HepG2 (cell line): ENCODE measurements at regions not wholly inside any gene's neighbourhood (a gene's known extent, or its start where the extent isn't known, plus 50 kb on each side); places are given as distances from the start of the nearest gene placed in this dataset.

Source experiments
- ATAC-seq: fragments of 200-7000 bp; cut with Tn5 transposase; 3 replicates; pipeline ENCODE4 v1.9.1; 2020; ENCODE audit warnings: mild to moderate bottlenecking, moderate library complexity
- BruUV-seq: library from RNA; stranded (reverse); fragments of 400-500 nt; replicated peaks from 2 replicates; lab custom pipeline; 2021; lab: Mats Ljungman, UMichigan
- CTCF ChIA-PET: fragments of 300-600 bp; formaldehyde crosslinking; extraction: SDS; loops from one replicate; lab custom pipeline; 2021; ENCODE audit warnings: low total read pairs, inconsistent platforms, low intra/inter-chr PET ratio; lab: Yijun Ruan, JAX
- POLR2A ChIA-PET: fragments of 350-600 bp; sonication (Branson Sonifier 250); formaldehyde crosslinking; loops from one replicate; lab custom pipeline; 2020; ENCODE audit warnings: antibody characterized with exemption, inconsistent platforms; lab: Yijun Ruan, JAX
- DNase-seq: peaks from one replicate; pipeline ENCODE4 v3.0.0-alpha.2; 2015; ENCODE audit warnings: low spot score
- FAIRE-seq: peaks from 3 replicates; lab custom pipeline; 2011; peaks lifted over from hg19 to GRCh38; lab: Jason Lieb, UNC
- H2AFZ ChIP-seq: one replicate; pipeline ENCODE4 v1.6.1; 2011; ENCODE audit warnings: low read length, inconsistent platforms
- H3K27ac ChIP-seq: fragments of 300-600 bp; 3 replicates; pipeline ENCODE4 v1.8.0; 2011; ENCODE audit warnings: mixed run types, mild to moderate bottlenecking, mixed read lengths, low read length, inconsistent platforms; ENCODE audit not compliant: insufficient read depth; ENCODE audit errors: extremely low read length
- H3K27me3 ChIP-seq, 2 experiments: fragments of 200-600 bp in 1 of 2; 2 replicates in 1 of 2; 3 replicates in 1 of 2; pipeline versions ENCODE4 v1.6.0 to v1.8.0; 2011; ENCODE audit warnings: low read length in 2 of 2, mild to moderate bottlenecking in 2 of 2, moderate library complexity in 2 of 2, inconsistent platforms in 1 of 2; ENCODE audit not compliant: insufficient read depth in 2 of 2, control insufficient read depth in 1 of 2
- H3K36me3 ChIP-seq, 2 experiments: fragments of 200-600 bp in 1 of 2; replicated peaks in 1 of 2; 2 replicates in 1 of 2; 3 replicates in 1 of 2; pipeline versions ENCODE4 v1.5.1 to v1.8.0; 2011; ENCODE audit warnings: low read length in 2 of 2, inconsistent platforms in 1 of 2; ENCODE audit not compliant: insufficient read depth in 2 of 2, control insufficient read depth in 1 of 2
- H3K4me1 ChIP-seq: 2 replicates; pipeline ENCODE4 v1.5.1; 2012; ENCODE audit warnings: low read length, inconsistent platforms; ENCODE audit not compliant: insufficient read depth
- H3K4me2 ChIP-seq: 2 replicates; pipeline ENCODE4 v1.6.0; 2011; ENCODE audit warnings: low read depth, low read length, inconsistent platforms
- H3K4me3 ChIP-seq, 3 experiments: fragments of 200-600 bp in 1 of 3; sonication (generic), shearing (Covaris generic) in 1 of 3; replicated peaks in 1 of 3; 2 replicates each; pipeline ENCODE4 v1.5.1; 2011 to 2016; ENCODE audit warnings: low read length in 3 of 3, inconsistent platforms in 2 of 3, low read depth in 2 of 3, mild to moderate bottlenecking in 2 of 3, control low read depth in 1 of 3, mixed read lengths in 1 of 3; ENCODE audit not compliant: insufficient read depth in 1 of 3
- H3K79me2 ChIP-seq: one replicate; pipeline ENCODE4 v1.6.1; 2011; ENCODE audit warnings: low read length, inconsistent platforms; ENCODE audit not compliant: insufficient read depth
- H3K9ac ChIP-seq: 2 replicates; pipeline ENCODE4 v1.6.0; 2011; ENCODE audit warnings: mild to moderate bottlenecking, low read depth, low read length, inconsistent platforms; ENCODE audit not compliant: insufficient read depth
- H3K9me3 ChIP-seq: 2 replicates; pipeline ENCODE4 v1.5.1; 2012; ENCODE audit warnings: mild to moderate bottlenecking, low read length
- H4K20me1 ChIP-seq: 2 replicates; pipeline ENCODE4 v1.6.0; 2011; ENCODE audit warnings: inconsistent platforms, mild to moderate bottlenecking, low read length, moderate library complexity; ENCODE audit not compliant: insufficient read depth
- ADNP ChIP-seq: sonication (generic); formaldehyde crosslinking; IDR thresholded peaks from 2 replicates; pipeline ENCODE4 v1.4.0; 2020; ENCODE audit warnings: missing genetic modification reagents
- AGO1 ChIP-seq: fragments of 200-400 bp; formaldehyde crosslinking; IDR thresholded peaks from 2 replicates; pipeline ENCODE4 v1.6.1; 2017; ENCODE audit warnings: mild to moderate bottlenecking, low read depth, low read length, moderate library complexity; ENCODE audit not compliant: poor library complexity, severe bottlenecking
- HIC2 ChIP-seq: sonication (generic); formaldehyde crosslinking; IDR thresholded peaks from 2 replicates; pipeline ENCODE4 v1.9.0; 2022; ENCODE audit warnings: low read depth, missing genetic modification reagents
- HMGXB3 ChIP-seq: sonication (generic); formaldehyde crosslinking; IDR thresholded peaks from 2 replicates; pipeline ENCODE4 v1.4.0; 2020; ENCODE audit warnings: missing genetic modification reagents, borderline replicate concordance
- HOXA7 ChIP-seq: sonication (generic); formaldehyde crosslinking; IDR thresholded peaks from 2 replicates; pipeline ENCODE4 v1.8.1; 2022; ENCODE audit warnings: mild to moderate bottlenecking, missing genetic modification reagents, moderate library complexity
- MATR3 ChIP-seq: sonication (generic); formaldehyde crosslinking; IDR thresholded peaks from 2 replicates; pipeline ENCODE4 v1.4.0; 2020; ENCODE audit warnings: missing genetic modification reagents
- POLR2G ChIP-seq: fragments of 200-400 bp; formaldehyde crosslinking; IDR thresholded peaks from 2 replicates; pipeline ENCODE4 v1.6.1; 2018; ENCODE audit warnings: mild to moderate bottlenecking, low read depth, low read length, moderate library complexity
- RBFOX2 ChIP-seq: fragments of 200-400 bp; formaldehyde crosslinking; IDR thresholded peaks from 2 replicates; pipeline ENCODE4 v1.6.1; 2017; ENCODE audit warnings: low read depth, mild to moderate bottlenecking, low read length
- ZNF251 ChIP-seq: sonication (generic); formaldehyde crosslinking; IDR thresholded peaks from 2 replicates; pipeline ENCODE4 v1.9.0; 2021; ENCODE audit warnings: mild to moderate bottlenecking, missing genetic modification reagents
- ZNF296 ChIP-seq: sonication (generic); formaldehyde crosslinking; conservative IDR thresholded peaks from 2 replicates; pipeline ENCODE4 v1.5.0; 2020; ENCODE audit warnings: mild to moderate bottlenecking, missing genetic modification reagents
- ZNF883 ChIP-seq: sonication (generic); formaldehyde crosslinking; IDR thresholded peaks from 2 replicates; pipeline ENCODE4 v1.5.1; 2020; ENCODE audit warnings: mild to moderate bottlenecking, missing genetic modification reagents; ENCODE audit errors: not compliant biosample characterization
- WGBS: methylation state at CpG from one replicate; pipeline ENCODE4 v1.1.6; 2017; ENCODE audit warnings: low lambda C conversion rate; 5-methylcytosine and 5-hydroxymethylcytosine counted together
- in situ Hi-C: cut with HindIII; loops from 2 replicates; pipeline ENCODE4 v1.10.0; 2017; ENCODE audit warnings: low pct_unique_long_range_greater_than_20kb; ENCODE audit not compliant: extremely low pct_ligation_motif_present
- intact Hi-C: fragments of 100-400 bp; cut with micrococcal nuclease; formaldehyde crosslinking; loops from one replicate; pipeline ENCODE4 v1.10.0; 2022; ENCODE audit not compliant: unreplicated experiment
- TF ChIP-seq, protein P1 (sequence below): sonication (generic); formaldehyde crosslinking; IDR thresholded peaks from 2 replicates; pipeline ENCODE4 v1.4.0; 2020; ENCODE audit warnings: mild to moderate bottlenecking, missing genetic modification reagents, borderline replicate concordance

DNA sequence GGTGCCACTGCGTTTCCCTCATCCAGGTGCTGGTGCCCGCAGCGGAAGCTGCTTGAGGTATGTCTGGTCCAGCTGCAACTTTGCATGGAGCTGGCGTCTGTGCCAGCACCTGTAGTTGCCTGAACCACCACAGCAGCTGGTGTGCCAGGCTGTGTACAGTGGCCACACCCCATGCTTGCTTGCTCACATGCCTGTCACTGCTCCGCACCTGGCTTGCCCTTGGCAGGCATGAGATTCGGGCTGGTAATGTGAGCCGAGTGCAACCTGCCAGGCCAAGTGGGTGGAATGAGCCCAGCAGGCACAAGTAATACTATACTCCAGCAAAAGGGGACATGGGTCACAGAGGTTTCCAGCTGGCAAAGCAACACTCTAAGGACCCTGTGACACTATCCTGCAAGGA is 1123.3 kb upstream of the ACVR2A start:
- TF ChIP-seq RBFOX2 (no peak), HIC2 (no peak), ZNF883 (CRISPR knock-in tag) (no peak)
- TF ChIP-seq, protein P1, sequence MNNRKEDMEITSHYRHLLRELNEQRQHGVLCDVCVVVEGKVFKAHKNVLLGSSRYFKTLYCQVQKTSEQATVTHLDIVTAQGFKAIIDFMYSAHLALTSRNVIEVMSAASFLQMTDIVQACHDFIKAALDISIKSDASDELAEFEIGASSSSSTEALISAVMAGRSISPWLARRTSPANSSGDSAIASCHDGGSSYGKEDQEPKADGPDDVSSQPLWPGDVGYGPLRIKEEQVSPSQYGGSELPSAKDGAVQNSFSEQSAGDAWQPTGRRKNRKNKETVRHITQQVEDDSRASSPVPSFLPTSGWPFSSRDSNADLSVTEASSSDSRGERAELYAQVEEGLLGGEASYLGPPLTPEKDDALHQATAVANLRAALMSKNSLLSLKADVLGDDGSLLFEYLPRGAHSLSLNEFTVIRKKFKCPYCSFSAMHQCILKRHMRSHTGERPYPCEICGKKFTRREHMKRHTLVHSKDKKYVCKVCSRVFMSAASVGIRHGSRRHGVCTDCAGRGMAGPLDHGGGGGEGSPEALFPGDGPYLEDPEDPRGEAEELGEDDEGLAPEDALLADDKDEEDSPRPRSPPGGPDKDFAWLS, result no peak
- Histone ChIP-seq H3K27me3 (no peaks in the 10 kb centered on the region), H3K4me1 (no peaks in the 10 kb centered on the region), H3K9ac (no peak overlapping the region), H3K79me2 (no peaks in the 10 kb centered on the region), H3K9me3 (peaks cover 27% of the 10 kb centered on the region), H3K36me3 (no peaks in the 10 kb centered on the region), H4K20me1 (no peaks in the 10 kb centered on the region), H3K4me3 (no peak overlapping the region), H3K4me2 (no peak overlapping the region), H2AFZ (no peak overlapping the region), H3K27ac (no peak overlapping the region)
- no peak for DNase-seq
- POLR2A ChIA-PET, result no interaction called here
- CTCF ChIA-PET, result no interaction called here
- in situ Hi-C loops, result no loop called here
- no TSS peak for BruUV-seq
- no peak for ATAC-seq
- no peak for FAIRE-seq
- intact Hi-C loops, result no loop called here
- WGBS, result 44% methylated on average over 4 of the region's 7 CpGs

DNA sequence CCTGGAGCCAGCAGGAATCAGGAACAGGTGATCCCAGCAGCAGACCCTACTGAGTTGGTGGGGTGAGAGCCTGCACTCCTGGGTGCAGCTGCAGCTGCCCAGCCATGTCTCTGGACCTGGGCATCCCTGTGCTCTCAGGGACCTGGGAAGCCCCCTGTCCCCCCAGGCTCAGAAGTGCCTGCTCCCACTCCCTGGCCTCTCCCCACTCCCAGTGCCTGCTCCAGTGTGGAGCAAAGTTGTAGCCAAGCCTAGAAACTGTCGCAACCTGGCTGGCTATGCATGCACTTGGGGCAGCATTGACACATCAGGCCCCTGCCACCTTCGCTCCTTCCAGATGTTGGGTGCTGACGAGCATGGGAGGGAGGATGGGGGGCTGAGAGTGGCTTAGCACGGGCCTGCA is 1124.7 kb upstream of the ACVR2A start:
- 4% methylated on average over 3 of the region's 4 CpGs for WGBS
- Histone ChIP-seq H3K9me3 (peaks cover 27% of the 10 kb centered on the region), H2AFZ (no peak overlapping the region), H3K27ac (no peak overlapping the region), H3K27me3 (no peaks in the 10 kb centered on the region), H3K36me3 (no peaks in the 10 kb centered on the region), H3K4me1 (no peaks in the 10 kb centered on the region), H3K79me2 (no peaks in the 10 kb centered on the region), H4K20me1 (no peaks in the 10 kb centered on the region), H3K4me2 (no peak overlapping the region), H3K9ac (no peak overlapping the region), H3K4me3 (no peak overlapping the region)
- in situ Hi-C loops (no loop called here), intact Hi-C loops (no loop called here)
- FAIRE-seq, result no peak
- ATAC-seq, result no peak; the same call in 2 of the 3 replicates
- DNase-seq, result no peak
- ChIA-PET CTCF (no interaction called here), POLR2A (no interaction called here)
- BruUV-seq, result no TSS peak
- TF ChIP-seq AGO1 (no peak), ZNF251 (CRISPR knock-in tag) (no peak), HOXA7 (CRISPR knock-in tag) (no peak), ADNP (no peak), MATR3 (no peak), HMGXB3 (CRISPR knock-in tag) (no peak), ZNF296 (no peak), POLR2G (no peak)
